ENCODE measurements at regions not wholly inside any gene's neighbourhood (a gene's known extent, or its start where the extent isn't known, plus 50 kb on each side); places are given as distances from the start of the nearest gene placed in this dataset.

DNA sequence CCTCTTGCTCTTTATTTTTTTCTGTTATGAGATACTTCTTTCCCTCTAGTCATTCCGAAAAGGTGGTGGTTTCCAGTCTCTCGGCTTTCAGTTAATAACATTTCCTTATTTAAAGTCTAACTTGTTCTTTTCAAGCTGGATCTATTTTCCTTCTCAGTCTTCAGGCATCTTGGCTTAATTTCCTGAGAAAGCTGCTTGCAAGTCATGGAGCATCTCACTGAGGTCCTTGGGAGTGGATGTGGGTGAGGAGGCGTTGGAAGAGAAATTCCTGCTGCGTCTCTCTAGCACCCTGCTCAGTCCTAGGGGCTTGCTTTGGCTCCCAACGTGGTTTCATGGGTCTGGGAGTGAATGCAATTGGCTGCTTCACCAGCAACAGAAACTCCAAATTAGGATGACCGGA lies 210.2 kb upstream of the MKI67 start:
- TF ChIP-seq, protein P1, sequence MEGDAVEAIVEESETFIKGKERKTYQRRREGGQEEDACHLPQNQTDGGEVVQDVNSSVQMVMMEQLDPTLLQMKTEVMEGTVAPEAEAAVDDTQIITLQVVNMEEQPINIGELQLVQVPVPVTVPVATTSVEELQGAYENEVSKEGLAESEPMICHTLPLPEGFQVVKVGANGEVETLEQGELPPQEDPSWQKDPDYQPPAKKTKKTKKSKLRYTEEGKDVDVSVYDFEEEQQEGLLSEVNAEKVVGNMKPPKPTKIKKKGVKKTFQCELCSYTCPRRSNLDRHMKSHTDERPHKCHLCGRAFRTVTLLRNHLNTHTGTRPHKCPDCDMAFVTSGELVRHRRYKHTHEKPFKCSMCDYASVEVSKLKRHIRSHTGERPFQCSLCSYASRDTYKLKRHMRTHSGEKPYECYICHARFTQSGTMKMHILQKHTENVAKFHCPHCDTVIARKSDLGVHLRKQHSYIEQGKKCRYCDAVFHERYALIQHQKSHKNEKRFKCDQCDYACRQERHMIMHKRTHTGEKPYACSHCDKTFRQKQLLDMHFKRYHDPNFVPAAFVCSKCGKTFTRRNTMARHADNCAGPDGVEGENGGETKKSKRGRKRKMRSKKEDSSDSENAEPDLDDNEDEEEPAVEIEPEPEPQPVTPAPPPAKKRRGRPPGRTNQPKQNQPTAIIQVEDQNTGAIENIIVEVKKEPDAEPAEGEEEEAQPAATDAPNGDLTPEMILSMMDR (IDR thresholded peaks at IDR 0.05): no peak
- TF ChIP-seq POLR2A (IDR thresholded peaks at IDR 0.05): no peak

All from lower leg skin (tissue), 3 donors.